Sigmoid colon (tissue), 6 donors: ENCODE measurements at regions not wholly inside any gene's neighbourhood (a gene's known extent, or its start where the extent isn't known, plus 50 kb on each side); places are given as distances from the start of the nearest gene placed in this dataset.

ENCODE experiments used
- DNase-seq: peaks from one replicate; pipeline ENCODE4 v3.0.0-alpha.2; 2019
- H3K27ac ChIP-seq, 4 donors: fragments of 200-600 bp; sonication (generic); one replicate each; pipeline ENCODE4 v1.5.1; 2016 to 2019; ENCODE audit warnings: mild to moderate bottlenecking in 1 of 4
- H3K27me3 ChIP-seq, 3 donors: fragments of 200-600 bp; sonication (generic); one replicate each; pipeline ENCODE4 v1.5.1; 2019; ENCODE audit warnings: mild to moderate bottlenecking in 1 of 3
- H3K36me3 ChIP-seq, 4 donors: fragments of 200-600 bp; sonication (generic); one replicate each; pipeline ENCODE4 v1.5.1; 2016 to 2019
- H3K4me1 ChIP-seq, 4 donors: fragments of 200-600 bp; sonication (generic); one replicate each; pipeline ENCODE4 v1.5.1; 2017 to 2019
- H3K4me3 ChIP-seq, 4 donors: fragments of 200-600 bp; sonication (generic); one replicate each; pipeline ENCODE4 v1.5.1; 2017 to 2019; ENCODE audit warnings: mild to moderate bottlenecking in 2 of 4, moderate library complexity in 1 of 4
- H3K9me3 ChIP-seq, 4 donors: fragments of 200-600 bp in 3 of 4; sonication (generic) in 3 of 4; one replicate each; pipeline versions ENCODE4 v1.5.1 to v1.6.1; 2013 to 2019
- CTCF ChIP-seq, 4 experiments: fragments of 450-650 bp in 3 of 4; fragments of 200-600 bp in 1 of 4; IDR thresholded peaks; one replicate each; pipeline ENCODE4 v1.5.1; 2016 to 2019; ENCODE audit warnings: antibody characterized with exemption in 4 of 4, mild to moderate bottlenecking in 3 of 4, moderate library complexity in 2 of 4
- EP300 ChIP-seq, 4 donors: sonication (generic); formaldehyde crosslinking; IDR thresholded peaks; one replicate each; pipeline ENCODE4 v1.6.1; 2017; ENCODE audit warnings: antibody characterized with exemption in 4 of 4
- POLR2A ChIP-seq, 2 donors: fragments of 450-650 bp; IDR thresholded peaks; one replicate each; pipeline ENCODE4 v1.6.1; 2016; ENCODE audit warnings: antibody characterized with exemption in 2 of 2, mild to moderate bottlenecking in 2 of 2, moderate library complexity in 2 of 2
- POLR2AphosphoS5 ChIP-seq, 4 donors: sonication (generic); formaldehyde crosslinking; IDR thresholded peaks; one replicate each; pipeline ENCODE4 v1.6.1; 2017; ENCODE audit warnings: antibody characterized with exemption in 4 of 4
- WGBS, 2 donors: extraction: QIAGEN DNeasy Blood & Tissue Kit; methylation state at CpG; one replicate each; pipeline ENCODE4 v1.1.7; 2013; 5-methylcytosine and 5-hydroxymethylcytosine counted together
- intact Hi-C: fragments of 100-400 bp; cut with DNase I; formaldehyde crosslinking; loops from one replicate; pipeline ENCODE4 v1.15.1; 2023
- donor health status: healthy with polysubstance abuse.
- donor health status: healthy.

- TF ChIP-seq POLR2A (IDR thresholded peaks at IDR 0.05), result no peak
- no peak for TF ChIP-seq CTCF (IDR thresholded peaks at IDR 0.05)
- TF ChIP-seq POLR2AphosphoS5 (IDR thresholded peaks at IDR 0.05), result no peak
- no peak for TF ChIP-seq EP300 (IDR thresholded peaks at IDR 0.05)
- intact Hi-C loops, result no loop called here
- 76 to 77% methylated on average over 4 of the region's 4 CpGs for WGBS, 2 donors
Observed at GRCh38 chr4:177968817-177969442, 526.7 kb upstream of the AGA start.

GRCh38 chr4:177974461-177974860 lies 532.2 kb upstream of the AGA start:
- 91 to 96% methylated on average over 1 of the region's 1 CpG for WGBS, 2 donors
- no peak for DNase-seq

More at GRCh38 chr4:177968817-177969442, 526.7 kb upstream of the AGA start:
- Histone ChIP-seq H3K4me3 (no peak overlapping the region), H3K27ac (no peak overlapping the region), H3K4me1 (no peaks in the 10 kb centered on the region), H3K27me3 (no peaks in the 10 kb centered on the region), H3K36me3 (no peaks in the 10 kb centered on the region), H3K9me3 (no peaks in the 10 kb centered on the region)
- no peak for DNase-seq

GRCh38 chr4:177975315-177975987 lies 533.2 kb upstream of the AGA start:
- WGBS, 2 donors, result 59 to 63% methylated on average over 2 of the region's 2 CpGs
- intact Hi-C loops, result no loop called here
- H3K4me3 ChIP-seq, result no peak overlapping the region
- no peak for TF ChIP-seq POLR2A (IDR thresholded peaks at IDR 0.05)
- no peak for TF ChIP-seq CTCF (IDR thresholded peaks at IDR 0.05)
- no peak for TF ChIP-seq POLR2AphosphoS5 (IDR thresholded peaks at IDR 0.05)
- no peak for TF ChIP-seq EP300 (IDR thresholded peaks at IDR 0.05)
- H3K27me3 ChIP-seq, result no peaks in the 10 kb centered on the region
- H3K27ac ChIP-seq, result no peak overlapping the region
- no peaks in the 10 kb centered on the region for H3K36me3 ChIP-seq
- DNase-seq, result no peak
- no peaks in the 10 kb centered on the region for H3K4me1 ChIP-seq
- H3K9me3 ChIP-seq, result no peaks in the 10 kb centered on the region

More at GRCh38 chr4:177974461-177974860, 532.2 kb upstream of the AGA start:
- H3K4me1 ChIP-seq, result no peaks in the 10 kb centered on the region
- no peak overlapping the region for H3K4me3 ChIP-seq
- no peak overlapping the region for H3K27ac ChIP-seq
- no peaks in the 10 kb centered on the region for H3K27me3 ChIP-seq
- H3K36me3 ChIP-seq, result no peaks in the 10 kb centered on the region
- H3K9me3 ChIP-seq, result no peaks in the 10 kb centered on the region
- intact Hi-C loops, result no loop called here
- TF ChIP-seq POLR2A (IDR thresholded peaks at IDR 0.05), result no peak
- TF ChIP-seq POLR2AphosphoS5 (IDR thresholded peaks at IDR 0.05), result no peak
- TF ChIP-seq EP300 (IDR thresholded peaks at IDR 0.05), result no peak
- TF ChIP-seq CTCF (IDR thresholded peaks at IDR 0.05), result no peak

GRCh38 chr4:177986236-177986635 lies 544.0 kb upstream of the AGA start:
- Histone ChIP-seq H3K4me1 (no peaks in the 10 kb centered on the region), H3K36me3 (no peaks in the 10 kb centered on the region), H3K27ac (no peak overlapping the region), H3K27me3 (no peaks in the 10 kb centered on the region), H3K9me3 (no peaks in the 10 kb centered on the region), H3K4me3 (no peak overlapping the region)
- intact Hi-C loops, result no loop called here
- TF ChIP-seq POLR2A (IDR thresholded peaks at IDR 0.05), result no peak
- TF ChIP-seq CTCF (IDR thresholded peaks at IDR 0.05), result no peak
- no peak for TF ChIP-seq EP300 (IDR thresholded peaks at IDR 0.05)
- TF ChIP-seq POLR2AphosphoS5 (IDR thresholded peaks at IDR 0.05), result no peak
- WGBS, 2 donors, result 93 to 98% methylated on average over 1 of the region's 1 CpG
- no peak for DNase-seq
